ENCODE measurements at regions not wholly inside any gene's neighbourhood (a gene's known extent, or its start where the extent isn't known, plus 50 kb on each side); places are given as distances from the start of the nearest gene placed in this dataset.

DNA sequence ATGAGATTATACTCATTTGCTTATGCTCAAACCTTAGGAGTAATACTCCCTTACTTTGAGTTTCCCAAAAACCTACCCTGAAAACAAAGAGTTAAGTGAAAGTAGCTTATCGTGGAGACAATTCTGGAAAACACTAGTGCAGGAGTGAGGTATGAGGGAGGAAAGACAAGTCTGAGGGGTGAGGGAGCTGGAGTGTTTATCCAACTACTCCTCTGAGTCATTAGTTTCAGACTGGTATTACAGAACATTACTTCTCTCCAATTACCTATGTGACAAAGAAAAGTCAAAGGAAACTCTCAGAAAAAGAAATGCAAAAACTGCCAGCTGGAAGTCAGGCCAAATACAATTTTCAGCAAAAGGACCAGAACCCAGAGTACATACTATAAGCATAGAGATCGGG lies 171.1 kb upstream of the SPTLC3 start:
- H3K4me3 ChIP-seq (ENCODE audit: low read length), result no peak overlapping the region
- no peaks in the 10 kb centered on the region for H3K4me1 ChIP-seq (ENCODE audit: control insufficient read depth, low read length)
- no peak overlapping the region for H3K27ac ChIP-seq (ENCODE audit: low read depth, low read length)
- H3F3A ChIP-seq (ENCODE audit: control insufficient read depth, insufficient read depth), result no peaks in the 10 kb centered on the region
- H3K79me2 ChIP-seq (ENCODE audit: control insufficient read depth, low read length), result no peaks in the 10 kb centered on the region
- no peak overlapping the region for H3K4me2 ChIP-seq (ENCODE audit: low read length)
- H3K9me2 ChIP-seq (replicated peaks; ENCODE audit: control insufficient read depth, low read length), result no peaks in the 10 kb centered on the region; the same call in 1 of the 2 replicates
- no peaks in the 10 kb centered on the region for H4K20me1 ChIP-seq (ENCODE audit: control insufficient read depth, insufficient read depth, low read depth, low read length)
- TF ChIP-seq, protein P1, sequence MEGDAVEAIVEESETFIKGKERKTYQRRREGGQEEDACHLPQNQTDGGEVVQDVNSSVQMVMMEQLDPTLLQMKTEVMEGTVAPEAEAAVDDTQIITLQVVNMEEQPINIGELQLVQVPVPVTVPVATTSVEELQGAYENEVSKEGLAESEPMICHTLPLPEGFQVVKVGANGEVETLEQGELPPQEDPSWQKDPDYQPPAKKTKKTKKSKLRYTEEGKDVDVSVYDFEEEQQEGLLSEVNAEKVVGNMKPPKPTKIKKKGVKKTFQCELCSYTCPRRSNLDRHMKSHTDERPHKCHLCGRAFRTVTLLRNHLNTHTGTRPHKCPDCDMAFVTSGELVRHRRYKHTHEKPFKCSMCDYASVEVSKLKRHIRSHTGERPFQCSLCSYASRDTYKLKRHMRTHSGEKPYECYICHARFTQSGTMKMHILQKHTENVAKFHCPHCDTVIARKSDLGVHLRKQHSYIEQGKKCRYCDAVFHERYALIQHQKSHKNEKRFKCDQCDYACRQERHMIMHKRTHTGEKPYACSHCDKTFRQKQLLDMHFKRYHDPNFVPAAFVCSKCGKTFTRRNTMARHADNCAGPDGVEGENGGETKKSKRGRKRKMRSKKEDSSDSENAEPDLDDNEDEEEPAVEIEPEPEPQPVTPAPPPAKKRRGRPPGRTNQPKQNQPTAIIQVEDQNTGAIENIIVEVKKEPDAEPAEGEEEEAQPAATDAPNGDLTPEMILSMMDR (IDR thresholded peaks at IDR 0.05; ENCODE audit: low read depth, low read length, poor library complexity, severe bottlenecking), result no peak
- no peak for TF ChIP-seq EZH2phosphoT487 (IDR thresholded peaks at IDR 0.05; ENCODE audit: borderline replicate concordance, low read length)
- no peaks in the 10 kb centered on the region for H3K9me3 ChIP-seq (ENCODE audit: control insufficient read depth, insufficient read depth, low read length)
- H3K27me3 ChIP-seq (ENCODE audit: control insufficient read depth, low read length), result no peaks in the 10 kb centered on the region
- H3K36me3 ChIP-seq (ENCODE audit: control insufficient read depth, low read length), result no peaks in the 10 kb centered on the region

DNA sequence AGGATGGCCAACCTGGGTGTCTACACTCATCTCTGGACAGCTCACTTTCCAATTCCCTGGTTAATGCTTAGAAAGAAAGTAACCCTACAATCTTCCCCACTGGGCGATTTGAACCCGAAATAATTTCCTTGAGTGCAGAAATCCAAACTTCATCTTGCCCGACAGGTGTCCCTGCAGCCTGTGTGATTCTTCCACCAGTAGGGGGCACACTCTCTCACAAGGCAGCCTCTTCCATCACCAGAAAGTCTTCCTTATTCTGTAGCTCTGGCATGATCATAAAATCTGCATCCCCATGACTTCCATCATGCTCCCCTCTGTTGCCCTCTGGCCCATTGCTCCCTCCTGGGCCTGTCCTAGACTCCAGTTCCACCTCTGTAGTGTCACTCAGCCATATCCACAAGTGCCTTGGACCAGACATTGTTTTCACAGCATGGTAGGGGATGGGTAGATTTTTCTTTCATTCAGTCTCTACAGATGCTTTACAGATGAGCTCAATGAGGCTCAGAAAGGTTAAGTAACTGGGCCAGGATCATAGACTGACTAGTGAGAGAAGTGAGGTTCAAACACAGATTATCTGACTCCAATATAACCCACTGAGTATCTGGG lies 170.4 kb upstream of the SPTLC3 start:
- no peaks in the 10 kb centered on the region for H3K9me3 ChIP-seq (ENCODE audit: control insufficient read depth, insufficient read depth, low read length)
- no peaks in the 10 kb centered on the region for H4K20me1 ChIP-seq (ENCODE audit: control insufficient read depth, insufficient read depth, low read depth, low read length)
- no peak overlapping the region for H3K4me2 ChIP-seq (ENCODE audit: low read length)
- H3K4me3 ChIP-seq (ENCODE audit: low read length), result no peak overlapping the region
- H3F3A ChIP-seq (ENCODE audit: control insufficient read depth, insufficient read depth), result no peaks in the 10 kb centered on the region
- TF ChIP-seq, protein P1 (IDR thresholded peaks at IDR 0.05; ENCODE audit: low read depth, low read length, poor library complexity, severe bottlenecking), result peak; percentile 67
- no peak for TF ChIP-seq EZH2phosphoT487 (IDR thresholded peaks at IDR 0.05; ENCODE audit: borderline replicate concordance, low read length)
- H3K79me2 ChIP-seq (ENCODE audit: control insufficient read depth, low read length), result no peaks in the 10 kb centered on the region
- no peaks in the 10 kb centered on the region for H3K36me3 ChIP-seq (ENCODE audit: control insufficient read depth, low read length)
- no peaks in the 10 kb centered on the region; the same call in 1 of the 2 replicates for H3K9me2 ChIP-seq (replicated peaks; ENCODE audit: control insufficient read depth, low read length)
- H3K27ac ChIP-seq (ENCODE audit: low read depth, low read length), result no peak overlapping the region
- no peaks in the 10 kb centered on the region for H3K27me3 ChIP-seq (ENCODE audit: control insufficient read depth, low read length)
- no peaks in the 10 kb centered on the region for H3K4me1 ChIP-seq (ENCODE audit: control insufficient read depth, low read length)

DNA sequence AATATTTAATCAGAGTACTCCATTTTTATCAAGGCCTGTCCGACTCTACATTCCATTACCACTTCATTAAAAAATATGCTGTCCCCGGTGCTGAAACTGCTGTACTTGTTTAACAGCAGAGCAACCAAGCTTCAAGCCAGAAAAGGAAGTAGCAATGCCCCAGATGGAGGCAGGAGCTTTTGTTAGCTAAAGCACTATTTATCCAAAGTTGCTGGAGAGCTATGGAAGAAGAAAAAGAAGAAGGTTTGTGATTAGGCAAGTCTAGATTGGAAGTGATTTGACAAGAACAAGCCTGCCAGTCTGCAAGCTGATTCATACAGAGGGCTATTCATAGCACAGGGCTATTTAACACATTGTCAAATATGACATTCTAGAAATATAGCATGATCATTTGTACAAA lies 160.9 kb upstream of the SPTLC3 start:
- H3K9me3 ChIP-seq (ENCODE audit: control insufficient read depth, insufficient read depth, low read length), result no peaks in the 10 kb centered on the region
- TF ChIP-seq EZH2phosphoT487 (IDR thresholded peaks at IDR 0.05; ENCODE audit: borderline replicate concordance, low read length), result no peak
- TF ChIP-seq, protein P1 (IDR thresholded peaks at IDR 0.05; ENCODE audit: low read depth, low read length, poor library complexity, severe bottlenecking), result no peak
- H4K20me1 ChIP-seq (ENCODE audit: control insufficient read depth, insufficient read depth, low read depth, low read length), result no peaks in the 10 kb centered on the region
- no peaks in the 10 kb centered on the region for H3K4me1 ChIP-seq (ENCODE audit: control insufficient read depth, low read length)
- no peak overlapping the region for H3K4me3 ChIP-seq (ENCODE audit: low read length)
- H3K27ac ChIP-seq (ENCODE audit: low read depth, low read length), result no peak overlapping the region
- no peaks in the 10 kb centered on the region for H3K9me2 ChIP-seq (replicated peaks; ENCODE audit: control insufficient read depth, low read length)
- H3F3A ChIP-seq (ENCODE audit: control insufficient read depth, insufficient read depth), result no peaks in the 10 kb centered on the region
- no peaks in the 10 kb centered on the region for H3K27me3 ChIP-seq (ENCODE audit: control insufficient read depth, low read length)
- no peak overlapping the region for H3K4me2 ChIP-seq (ENCODE audit: low read length)
- H3K79me2 ChIP-seq (ENCODE audit: control insufficient read depth, low read length), result no peaks in the 10 kb centered on the region
- no peaks in the 10 kb centered on the region for H3K36me3 ChIP-seq (ENCODE audit: control insufficient read depth, low read length)

Data from DOHH2 (cell line).